AG20443 (cell line): ENCODE measurements at regions not wholly inside any gene's neighbourhood (a gene's known extent, or its start where the extent isn't known, plus 50 kb on each side); places are given as distances from the start of the nearest gene placed in this dataset.

Experiments used
- DNase-seq: peaks from one replicate; pipeline ENCODE4 v3.0.0; 2012; ENCODE audit warnings: low spot score, mixed read lengths

- DNase-seq = no peak
These were observed 64.8 kb upstream of the CLSTN2 start for GRCh38 chr3:139870000-139870675.

GRCh38 chr3:139868773-139869172, 66.2 kb upstream of the CLSTN2 start:
- no peak for DNase-seq

GRCh38 chr3:139848660-139849059, 86.3 kb upstream of the CLSTN2 start:
- DNase-seq = no peak

- no peak for DNase-seq
These were observed 88.3 kb upstream of the CLSTN2 start for GRCh38 chr3:139846729-139847128.

- DNase-seq = no peak
These were observed 95.3 kb upstream of the CLSTN2 start for GRCh38 chr3:139839659-139840058.

GRCh38 chr3:139839014-139839413, 96.0 kb upstream of the CLSTN2 start:
- no peak for DNase-seq

GRCh38 chr3:139838269-139838957, 96.6 kb upstream of the CLSTN2 start:
- DNase-seq = no peak

- DNase-seq = no peak
These were observed 98.1 kb upstream of the CLSTN2 start for GRCh38 chr3:139836698-139837464.

- DNase-seq = no peak
These were observed 98.9 kb upstream of the CLSTN2 start for GRCh38 chr3:139835830-139836683.

- no peak for DNase-seq
These were observed 102.0 kb upstream of the CLSTN2 start for GRCh38 chr3:139832998-139833397.

GRCh38 chr3:139830817-139831216, 104.2 kb upstream of the CLSTN2 start:
- DNase-seq = no peak

- DNase-seq = no peak
These were observed 107.2 kb upstream of the CLSTN2 start for GRCh38 chr3:139827833-139828232.

- no peak for DNase-seq
These were observed 110.1 kb upstream of the CLSTN2 start for GRCh38 chr3:139824864-139825263.

- DNase-seq = no peak
These were observed 120.3 kb upstream of the CLSTN2 start for GRCh38 chr3:139814646-139815045.

GRCh38 chr3:139811331-139811730, 123.7 kb upstream of the CLSTN2 start:
- DNase-seq = no peak

- DNase-seq = no peak
These were observed 126.8 kb upstream of the CLSTN2 start for GRCh38 chr3:139808201-139808600.

- no peak for DNase-seq
These were observed 125.5 kb upstream of the NMNAT3 start for GRCh38 chr3:139803294-139803693.

GRCh38 chr3:139797724-139798343, 120.1 kb upstream of the NMNAT3 start:
- peak; percentile 32 for DNase-seq

GRCh38 chr3:139794469-139795265, 116.9 kb upstream of the NMNAT3 start:
- DNase-seq = no peak

GRCh38 chr3:139793408-139793807, 115.6 kb upstream of the NMNAT3 start:
- no peak for DNase-seq

- no peak for DNase-seq
These were observed 102.8 kb upstream of the NMNAT3 start for GRCh38 chr3:139780593-139780992.
